A673 (cell line): ENCODE measurements at regions not wholly inside any gene's neighbourhood (a gene's known extent, or its start where the extent isn't known, plus 50 kb on each side); places are given as distances from the start of the nearest gene placed in this dataset.

Experiments used
- BruUV-seq: library from RNA; stranded (reverse); fragments of 400-500 nt; replicated peaks from 2 replicates; lab custom pipeline; 2021; lab: Mats Ljungman, UMichigan
- CTCF ChIA-PET: fragments of 300-600 bp; sonication (Branson Sonifier 250); formaldehyde crosslinking; loops from one replicate; lab custom pipeline; 2022; ENCODE audit warnings: antibody characterized with exemption; lab: Charles Lee
- POLR2A ChIA-PET: fragments of 300-600 bp; sonication (Branson Sonifier 250); formaldehyde crosslinking; loops from one replicate; lab custom pipeline; 2022; ENCODE audit warnings: antibody characterized with exemption; ENCODE audit not compliant: low non-redundant PET; lab: Charles Lee
- DNase-seq: peaks from one replicate; pipeline ENCODE4 v3.0.0-alpha.2; 2015; ENCODE audit warnings: low spot score
- H3K27ac ChIP-seq: fragments of 200-600 bp; sonication (generic); 2 replicates; pipeline ENCODE4 v1.5.1; 2016; ENCODE audit warnings: mixed run types, low read depth, mild to moderate bottlenecking, mixed read lengths, antibody characterized with exemption, low read length; ENCODE audit not compliant: poor library complexity, severe bottlenecking
- H3K27me3 ChIP-seq: fragments of 200-600 bp; sonication (generic); replicated peaks from 2 replicates; pipeline ENCODE4 v1.6.1; 2017; ENCODE audit warnings: mixed run types, low read depth, mild to moderate bottlenecking, mixed read lengths, antibody characterized with exemption, low read length; ENCODE audit not compliant: insufficient read depth, poor library complexity
- H3K36me3 ChIP-seq: fragments of 200-600 bp; sonication (generic); 2 replicates; pipeline ENCODE4 v1.6.1; 2016; ENCODE audit warnings: mixed run types, mild to moderate bottlenecking, mixed read lengths, antibody characterized with exemption, low read length; ENCODE audit not compliant: insufficient read depth, poor library complexity, severe bottlenecking
- H3K4me1 ChIP-seq: fragments of 200-600 bp; sonication (generic); 2 replicates; pipeline ENCODE4 v1.6.1; 2017; ENCODE audit warnings: mixed run types, mild to moderate bottlenecking, mixed read lengths, antibody characterized with exemption, low read length; ENCODE audit not compliant: insufficient read depth, poor library complexity, severe bottlenecking
- H3K4me3 ChIP-seq: fragments of 200-600 bp; sonication (generic); 2 replicates; pipeline ENCODE4 v1.5.1; 2016; ENCODE audit warnings: low read depth, mixed run types, mild to moderate bottlenecking, mixed read lengths, low read length; ENCODE audit not compliant: poor library complexity, severe bottlenecking
- H3K9me3 ChIP-seq: fragments of 200-600 bp; sonication (generic); 2 replicates; pipeline ENCODE4 v1.6.1; 2016; ENCODE audit warnings: mixed run types, low read depth, mild to moderate bottlenecking, mixed read lengths, antibody characterized with exemption, low read length; ENCODE audit not compliant: poor library complexity, severe bottlenecking
- EZH2 ChIP-seq: fragments of 200-600 bp; sonication (generic); IDR thresholded peaks from 2 replicates; pipeline ENCODE4 v1.6.1; 2017; ENCODE audit warnings: borderline replicate concordance, low read depth, mild to moderate bottlenecking, mixed read lengths, antibody characterized with exemption, low read length; ENCODE audit not compliant: poor library complexity, severe bottlenecking
- intact Hi-C: fragments of 100-400 bp; cut with micrococcal nuclease; formaldehyde crosslinking; loops from one replicate; pipeline ENCODE4 v1.10.0; 2022; ENCODE audit not compliant: unreplicated experiment
- TF ChIP-seq, protein P1 (sequence below): fragments of 300-800, 200-600 bp; sonication (generic); conservative IDR thresholded peaks from 2 replicates; pipeline ENCODE4 v1.5.1; 2017; ENCODE audit warnings: low read depth, mild to moderate bottlenecking, antibody characterized with exemption, low read length, moderate library complexity, mixed read lengths

DNA sequence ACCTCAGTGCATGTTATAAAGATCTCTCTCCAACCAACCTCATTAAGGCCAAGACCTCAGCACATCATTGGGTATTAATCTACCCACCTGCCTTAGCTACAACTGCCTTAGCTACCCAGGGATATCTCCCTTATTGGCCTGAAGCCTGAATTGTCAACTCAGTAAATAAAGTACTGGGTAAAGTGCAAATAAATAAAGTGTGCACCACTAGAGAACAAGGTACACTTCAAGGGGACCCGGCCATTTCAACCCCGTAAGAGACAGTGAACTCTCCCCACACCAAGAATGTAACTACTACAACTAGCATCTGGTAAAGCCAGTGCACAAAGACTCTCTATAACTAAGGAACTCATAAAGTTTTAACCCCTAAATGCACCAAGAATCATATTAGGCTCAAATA lies 61.7 kb upstream of the POU3F4 start:
- BruUV-seq: no TSS peak
- ChIA-PET POLR2A (no interaction called here), CTCF (no interaction called here)

More for the DNA sequence above, 61.7 kb upstream of the POU3F4 start:
- H3K4me1 ChIP-seq: no peaks in the 10 kb centered on the region
- H3K36me3 ChIP-seq: no peaks in the 10 kb centered on the region
- no peak overlapping the region for H3K27ac ChIP-seq
- no peak overlapping the region for H3K4me3 ChIP-seq
- TF ChIP-seq, protein P1, sequence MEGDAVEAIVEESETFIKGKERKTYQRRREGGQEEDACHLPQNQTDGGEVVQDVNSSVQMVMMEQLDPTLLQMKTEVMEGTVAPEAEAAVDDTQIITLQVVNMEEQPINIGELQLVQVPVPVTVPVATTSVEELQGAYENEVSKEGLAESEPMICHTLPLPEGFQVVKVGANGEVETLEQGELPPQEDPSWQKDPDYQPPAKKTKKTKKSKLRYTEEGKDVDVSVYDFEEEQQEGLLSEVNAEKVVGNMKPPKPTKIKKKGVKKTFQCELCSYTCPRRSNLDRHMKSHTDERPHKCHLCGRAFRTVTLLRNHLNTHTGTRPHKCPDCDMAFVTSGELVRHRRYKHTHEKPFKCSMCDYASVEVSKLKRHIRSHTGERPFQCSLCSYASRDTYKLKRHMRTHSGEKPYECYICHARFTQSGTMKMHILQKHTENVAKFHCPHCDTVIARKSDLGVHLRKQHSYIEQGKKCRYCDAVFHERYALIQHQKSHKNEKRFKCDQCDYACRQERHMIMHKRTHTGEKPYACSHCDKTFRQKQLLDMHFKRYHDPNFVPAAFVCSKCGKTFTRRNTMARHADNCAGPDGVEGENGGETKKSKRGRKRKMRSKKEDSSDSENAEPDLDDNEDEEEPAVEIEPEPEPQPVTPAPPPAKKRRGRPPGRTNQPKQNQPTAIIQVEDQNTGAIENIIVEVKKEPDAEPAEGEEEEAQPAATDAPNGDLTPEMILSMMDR: no peak
- no peak for TF ChIP-seq EZH2
- no peaks in the 10 kb centered on the region for H3K27me3 ChIP-seq
- peaks cover 15% of the 10 kb centered on the region for H3K9me3 ChIP-seq
- intact Hi-C loops: no loop called here
- no peak for DNase-seq
